Body of pancreas (tissue), 4 donors: ENCODE measurements at regions not wholly inside any gene's neighbourhood (a gene's known extent, or its start where the extent isn't known, plus 50 kb on each side); places are given as distances from the start of the nearest gene placed in this dataset.
A peak's percentile ranks its signal among the peaks of the same experiment; 100 is the strongest.

Experiments
- ATAC-seq: fragments of 150-250 bp; one replicate; pipeline ENCODE4 v1.9.1; 2016
- DNase-seq, 4 donors: peaks; one replicate each; pipeline ENCODE4 v3.0.0-alpha.2; 2019
- H3K27ac ChIP-seq, 4 donors: fragments of 200-600 bp; sonication (generic); 1 replicate in 3 of 4; 2 replicates in 1 of 4; pipeline versions ENCODE4 v1.5.1 to v1.6.1; 2016 to 2019; ENCODE audit warnings: mild to moderate bottlenecking in 1 of 4, mixed read lengths in 1 of 4, moderate library complexity in 1 of 4
- H3K27me3 ChIP-seq, 2 donors: fragments of 200-600 bp; sonication (generic); one replicate each; pipeline ENCODE4 v1.6.0; 2016; ENCODE audit warnings: mild to moderate bottlenecking in 1 of 2
- H3K36me3 ChIP-seq, 2 donors: fragments of 200-600 bp; sonication (generic); replicated peaks in 1 of 2; 2 replicates each; pipeline ENCODE4 v1.5.1; 2016; ENCODE audit warnings: low read depth in 2 of 2; ENCODE audit not compliant: insufficient read depth in 1 of 2
- H3K4me1 ChIP-seq: fragments of 200-600 bp; sonication (generic); one replicate; pipeline ENCODE4 v1.6.0; 2016
- H3K4me3 ChIP-seq, 2 donors: fragments of 200-600 bp; sonication (generic); 1 replicate in 1 of 2; 2 replicates in 1 of 2; pipeline ENCODE4 v1.5.1; 2016 to 2019
- H3K9me3 ChIP-seq, 3 donors: fragments of 200-600 bp; sonication (generic); 1 replicate in 2 of 3; 2 replicates in 1 of 3; pipeline ENCODE4 v1.5.1; 2016
- POLR2A ChIP-seq, 3 donors: fragments of 450-650 bp; IDR thresholded peaks; one replicate each; pipeline ENCODE4 v1.6.1; 2016; ENCODE audit warnings: antibody characterized with exemption in 3 of 3, mild to moderate bottlenecking in 2 of 3
- WGBS, 2 donors: methylation state at CpG; one replicate each; pipeline ENCODE4 v1.1.5; 2017; 5-methylcytosine and 5-hydroxymethylcytosine counted together
- intact Hi-C: fragments of 100-400 bp; cut with DNase I; formaldehyde crosslinking; loops from one replicate; pipeline ENCODE4 v1.15.1; 2023
- TF ChIP-seq, protein P1 (sequence below), 7 experiments: fragments of 450-650 bp in 4 of 7; fragments of 200-600 bp in 3 of 7; sonication (generic) in 3 of 7; IDR thresholded peaks; one replicate each; pipeline ENCODE4 v1.5.1; 2016 to 2019; ENCODE audit warnings: antibody characterized with exemption in 7 of 7

GRCh38 chr20:17061715-17062114, 165.1 kb upstream of the PCSK2 start:
- 53 to 74% methylated on average over 2 of the region's 2 CpGs for WGBS, 2 donors
- intact Hi-C loops, result no loop called here
- no peak for ATAC-seq

DNA sequence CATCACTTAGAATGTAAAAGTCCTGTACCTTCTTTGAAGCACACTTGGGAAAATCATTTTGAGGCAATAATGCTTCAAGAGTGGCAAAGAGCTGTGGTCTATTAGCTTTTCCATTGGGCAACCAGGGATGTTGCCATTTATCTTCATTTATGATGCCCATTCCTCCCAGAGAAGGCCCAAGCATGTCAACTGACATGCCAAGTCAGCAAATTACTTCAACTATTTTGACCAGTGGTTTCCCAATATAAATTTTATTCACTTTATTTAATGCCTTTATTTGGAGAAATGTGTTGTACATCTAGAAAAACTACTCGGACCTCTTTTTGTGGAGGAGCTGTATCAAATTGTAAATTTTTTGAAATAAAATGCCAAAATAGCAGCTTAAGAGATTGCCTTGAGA, 164.1 kb upstream of the PCSK2 start:
- H3K9me3 ChIP-seq, result no peaks in the 10 kb centered on the region
- ATAC-seq, result no peak
- no peak overlapping the region for H3K4me3 ChIP-seq
- no peak for DNase-seq
- TF ChIP-seq, protein P1, sequence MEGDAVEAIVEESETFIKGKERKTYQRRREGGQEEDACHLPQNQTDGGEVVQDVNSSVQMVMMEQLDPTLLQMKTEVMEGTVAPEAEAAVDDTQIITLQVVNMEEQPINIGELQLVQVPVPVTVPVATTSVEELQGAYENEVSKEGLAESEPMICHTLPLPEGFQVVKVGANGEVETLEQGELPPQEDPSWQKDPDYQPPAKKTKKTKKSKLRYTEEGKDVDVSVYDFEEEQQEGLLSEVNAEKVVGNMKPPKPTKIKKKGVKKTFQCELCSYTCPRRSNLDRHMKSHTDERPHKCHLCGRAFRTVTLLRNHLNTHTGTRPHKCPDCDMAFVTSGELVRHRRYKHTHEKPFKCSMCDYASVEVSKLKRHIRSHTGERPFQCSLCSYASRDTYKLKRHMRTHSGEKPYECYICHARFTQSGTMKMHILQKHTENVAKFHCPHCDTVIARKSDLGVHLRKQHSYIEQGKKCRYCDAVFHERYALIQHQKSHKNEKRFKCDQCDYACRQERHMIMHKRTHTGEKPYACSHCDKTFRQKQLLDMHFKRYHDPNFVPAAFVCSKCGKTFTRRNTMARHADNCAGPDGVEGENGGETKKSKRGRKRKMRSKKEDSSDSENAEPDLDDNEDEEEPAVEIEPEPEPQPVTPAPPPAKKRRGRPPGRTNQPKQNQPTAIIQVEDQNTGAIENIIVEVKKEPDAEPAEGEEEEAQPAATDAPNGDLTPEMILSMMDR (IDR thresholded peaks at IDR 0.05), result no peak
- no peak for TF ChIP-seq POLR2A (IDR thresholded peaks at IDR 0.05)
- 42 to 62% methylated on average over 1 of the region's 1 CpG for WGBS, 2 donors
- no peaks in the 10 kb centered on the region for H3K36me3 ChIP-seq
- H3K4me1 ChIP-seq, result no peaks in the 10 kb centered on the region
- intact Hi-C loops, result no loop called here
- H3K27ac ChIP-seq, result no peak overlapping the region
- no peaks in the 10 kb centered on the region for H3K27me3 ChIP-seq

More at GRCh38 chr20:17061715-17062114, 165.1 kb upstream of the PCSK2 start:
- Histone ChIP-seq H3K36me3 (no peaks in the 10 kb centered on the region), H3K27me3 (no peaks in the 10 kb centered on the region), H3K9me3 (no peaks in the 10 kb centered on the region), H3K27ac (no peak overlapping the region), H3K4me3 (no peak overlapping the region), H3K4me1 (no peaks in the 10 kb centered on the region)
- TF ChIP-seq POLR2A (IDR thresholded peaks at IDR 0.05), result no peak
- TF ChIP-seq, protein P1 (IDR thresholded peaks at IDR 0.05), result no peak
- DNase-seq, result no peak

DNA sequence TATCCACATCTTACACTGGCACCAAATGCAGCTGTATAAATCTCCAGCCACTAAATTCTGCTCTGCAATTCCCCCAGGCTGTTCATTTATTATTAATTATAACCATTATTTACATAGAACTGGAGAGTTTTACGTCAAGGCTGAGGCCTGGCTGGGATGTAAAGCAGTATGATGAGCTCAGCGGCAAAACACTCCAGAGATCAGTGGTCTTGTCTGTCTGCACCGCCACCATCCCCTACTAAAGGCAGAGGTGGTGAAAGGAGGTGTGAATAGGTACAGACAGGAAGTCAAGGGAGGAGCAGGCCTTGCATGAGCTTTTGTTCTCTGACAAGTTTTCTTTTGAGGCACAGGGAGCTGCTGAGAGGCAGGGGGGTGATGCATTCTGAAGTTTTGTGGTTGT, 159.9 kb upstream of the PCSK2 start:
- H3K27me3 ChIP-seq, result no peaks in the 10 kb centered on the region
- H3K9me3 ChIP-seq, result no peaks in the 10 kb centered on the region
- 73% methylated on average over 3 of the region's 3 CpGs for WGBS, 2 donors
- no peak overlapping the region for H3K27ac ChIP-seq
- ATAC-seq (no peak), DNase-seq (no peak)
- no peaks in the 10 kb centered on the region for H3K36me3 ChIP-seq
- H3K4me3 ChIP-seq, result no peak overlapping the region
- intact Hi-C loops, result no loop called here
- no peaks in the 10 kb centered on the region for H3K4me1 ChIP-seq
- TF ChIP-seq, protein P1 (IDR thresholded peaks at IDR 0.05), result no peak
- TF ChIP-seq POLR2A (IDR thresholded peaks at IDR 0.05), result no peak

DNA sequence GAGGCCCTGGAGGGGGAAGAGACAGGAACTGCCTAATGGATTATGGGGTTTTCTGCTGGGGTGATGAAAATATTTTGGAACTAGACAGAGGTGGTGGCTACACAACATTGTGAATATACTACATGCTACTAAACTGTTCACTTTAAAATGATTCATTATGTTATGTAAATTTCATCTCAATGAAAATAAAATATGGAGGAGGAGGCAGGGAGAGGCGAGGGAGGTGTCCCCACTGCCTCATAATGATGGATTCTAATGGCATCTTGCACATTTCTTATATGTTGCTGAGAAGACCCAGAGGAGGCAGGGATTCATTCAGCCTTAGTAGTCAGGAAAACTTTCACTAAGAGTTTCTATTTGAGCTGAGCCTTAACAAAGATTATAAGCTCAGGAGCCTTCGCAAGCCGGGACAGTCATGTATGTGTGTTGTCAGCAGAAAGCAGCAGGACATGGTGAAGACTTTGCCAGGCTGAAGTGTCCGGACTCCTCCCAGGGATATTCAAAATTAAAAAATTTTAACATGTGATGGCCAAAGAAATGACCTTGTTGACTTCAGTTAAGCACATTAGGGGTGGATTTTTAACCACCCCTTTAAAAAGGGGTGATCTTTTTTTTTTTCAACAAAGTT, 158.6 kb upstream of the PCSK2 start:
- intact Hi-C loops, result no loop called here
- no peak for ATAC-seq
- Histone ChIP-seq H3K4me1 (no peaks in the 10 kb centered on the region), H3K27ac (no peak overlapping the region), H3K4me3 (no peak overlapping the region), H3K27me3 (no peaks in the 10 kb centered on the region), H3K9me3 (no peaks in the 10 kb centered on the region), H3K36me3 (no peaks in the 10 kb centered on the region)
- DNase-seq, result no peak
- 85 to 90% methylated on average over 4 of the region's 4 CpGs for WGBS, 2 donors
- no peak for TF ChIP-seq POLR2A (IDR thresholded peaks at IDR 0.05)
- TF ChIP-seq, protein P1 (IDR thresholded peaks at IDR 0.05), result no peak

DNA sequence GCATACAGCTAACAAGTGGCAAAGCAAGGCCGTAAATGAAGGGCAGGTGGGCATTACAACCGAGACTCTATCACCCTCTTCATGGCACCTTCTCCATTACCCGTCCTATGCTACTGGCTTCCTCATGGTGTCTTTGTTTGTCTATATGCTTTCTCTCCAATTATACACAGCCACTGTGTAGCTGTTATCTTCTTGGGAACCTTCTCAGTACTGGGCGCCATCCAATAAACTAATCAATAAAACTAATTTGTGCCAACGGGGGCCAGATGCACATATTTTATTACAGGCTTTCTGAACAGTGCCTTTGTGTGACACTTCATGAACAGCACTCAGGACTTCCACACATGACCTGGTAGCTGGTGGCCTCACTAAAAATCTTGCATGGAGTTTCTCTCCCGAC, 149.8 kb upstream of the PCSK2 start:
- H3K36me3 ChIP-seq, result no peaks in the 10 kb centered on the region
- ATAC-seq (peak; percentile 56), DNase-seq (peak in 1 of 4 donors; percentile 10)
- no peak overlapping the region for H3K27ac ChIP-seq
- no peaks in the 10 kb centered on the region for H3K9me3 ChIP-seq
- WGBS, 2 donors, result 27 to 42% methylated on average over 6 of the region's 6 CpGs
- no peak for TF ChIP-seq POLR2A (IDR thresholded peaks at IDR 0.05)
- TF ChIP-seq, protein P1 (IDR thresholded peaks at IDR 0.05), result no peak
- no peak overlapping the region for H3K4me3 ChIP-seq
- peaks cover 13% of the 10 kb centered on the region for H3K4me1 ChIP-seq
- intact Hi-C loops, result no loop called here
- H3K27me3 ChIP-seq, result no peaks in the 10 kb centered on the region
